IMR-90 (cell line): ENCODE measurements at regions not wholly inside any gene's neighbourhood (a gene's known extent, or its start where the extent isn't known, plus 50 kb on each side); places are given as distances from the start of the nearest gene placed in this dataset.

ENCODE experiments used
- ATAC-seq: fragments of 200-7000 bp; cut with Tn5 transposase; 2 replicates; pipeline ENCODE4 v1.9.1; 2020; ENCODE audit warnings: low read depth, mild to moderate bottlenecking, moderate library complexity
- BruUV-seq: library from RNA; stranded (reverse); fragments of 400-500 nt; replicated peaks from 2 replicates; lab custom pipeline; 2021; lab: Mats Ljungman, UMichigan
- CTCF ChIA-PET: fragments of 300-600 bp; formaldehyde crosslinking; extraction: SDS; loops from one replicate; lab custom pipeline; 2021; ENCODE audit warnings: antibody characterized with exemption; lab: Yijun Ruan, JAX
- POLR2A ChIA-PET: fragments of 300-600 bp; sonication (Branson Sonifier 250); formaldehyde crosslinking; loops from one replicate; lab custom pipeline; 2022; ENCODE audit warnings: antibody characterized with exemption; ENCODE audit not compliant: unreplicated experiment; lab: Charles Lee
- DNase-seq: peaks from one replicate; pipeline ENCODE4 v3.0.0; 2013
- H2AFZ ChIP-seq: replicated peaks from 2 replicates; pipeline ENCODE3; 2013; ENCODE audit warnings: low read length, mild to moderate bottlenecking; ENCODE audit not compliant: poor library complexity
- H2AK5ac ChIP-seq: 2 replicates; pipeline ENCODE4 v1.6.1; 2013; ENCODE audit warnings: low read depth, low read length, inconsistent platforms
- H2AK9ac ChIP-seq: replicated peaks from 2 replicates; pipeline ENCODE3; 2013; ENCODE audit warnings: mild to moderate bottlenecking, low read depth, low read length, moderate library complexity; ENCODE audit not compliant: poor library complexity
- H2BK120ac ChIP-seq: 2 replicates; pipeline ENCODE4 v1.6.1; 2013; ENCODE audit warnings: low read depth, low read length, inconsistent platforms
- H2BK15ac ChIP-seq: 3 replicates; pipeline ENCODE4 v1.6.1; 2013; ENCODE audit warnings: low read depth, low read length, inconsistent platforms
- H2BK20ac ChIP-seq: 2 replicates; pipeline ENCODE4 v1.6.1; 2013; ENCODE audit warnings: low read depth, mild to moderate bottlenecking, inconsistent platforms, low read length, moderate library complexity
- H2BK5ac ChIP-seq: 2 replicates; pipeline ENCODE4 v1.6.1; 2013; ENCODE audit warnings: mild to moderate bottlenecking, low read depth, low read length, inconsistent platforms; ENCODE audit not compliant: poor library complexity, severe bottlenecking
- H3K14ac ChIP-seq: replicated peaks from 2 replicates; pipeline ENCODE4 v1.6.1; 2013; ENCODE audit warnings: low read depth, low read length, inconsistent platforms
- H3K18ac ChIP-seq: 2 replicates; pipeline ENCODE4 v1.6.1; 2013; ENCODE audit warnings: low read depth, low read length, control low read depth
- H3K23ac ChIP-seq: 2 replicates; pipeline ENCODE4 v1.6.1; 2013; ENCODE audit warnings: low read depth, low read length, inconsistent platforms
- H3K27ac ChIP-seq: 2 replicates; pipeline ENCODE4 v1.5.1; 2013; ENCODE audit warnings: mild to moderate bottlenecking, control low read depth, low read length; ENCODE audit not compliant: insufficient read depth
- H3K27me3 ChIP-seq: 2 replicates; pipeline ENCODE4 v1.6.1; 2013; ENCODE audit warnings: low read length; ENCODE audit not compliant: control insufficient read depth, insufficient read depth
- H3K36me3 ChIP-seq: 2 replicates; pipeline ENCODE4 v1.6.1; 2013; ENCODE audit warnings: low read length, mixed read lengths; ENCODE audit not compliant: control insufficient read depth, insufficient read depth
- H3K4ac ChIP-seq: 2 replicates; pipeline ENCODE4 v1.6.1; 2013; ENCODE audit warnings: low read depth, low read length, inconsistent platforms
- H3K4me1 ChIP-seq: 2 replicates; pipeline ENCODE4 v1.6.1; 2013; ENCODE audit warnings: low read length, mixed read lengths; ENCODE audit not compliant: control insufficient read depth, insufficient read depth
- H3K4me2 ChIP-seq: 2 replicates; pipeline ENCODE4 v1.6.1; 2013; ENCODE audit warnings: low read depth, mild to moderate bottlenecking, control low read depth, low read length, moderate library complexity
- H3K4me3 ChIP-seq: 2 replicates; pipeline ENCODE4 v1.5.1; 2013; ENCODE audit warnings: low read depth, mild to moderate bottlenecking, control low read depth, low read length, moderate library complexity; ENCODE audit not compliant: insufficient read depth
- H3K56ac ChIP-seq: 2 replicates; pipeline ENCODE4 v1.6.1; 2013; ENCODE audit warnings: low read length, inconsistent platforms; ENCODE audit not compliant: insufficient read depth; ENCODE audit errors: extremely low read depth
- H3K79me1 ChIP-seq, 2 experiments: 2 replicates each; pipeline ENCODE4 v1.6.1; 2013; ENCODE audit warnings: low read length in 2 of 2, inconsistent platforms in 1 of 2, low read depth in 1 of 2
- H3K9ac ChIP-seq: 2 replicates; pipeline ENCODE4 v1.6.1; 2013; ENCODE audit warnings: low read depth, low read length, control low read depth
- H3K9me1 ChIP-seq: 2 replicates; pipeline ENCODE4 v1.6.1; 2013; ENCODE audit warnings: low read length, inconsistent platforms; ENCODE audit not compliant: insufficient read depth
- H3K9me3 ChIP-seq: 2 replicates; pipeline ENCODE4 v1.6.1; 2013; ENCODE audit warnings: low read length; ENCODE audit not compliant: control insufficient read depth, insufficient read depth
- H4K20me1 ChIP-seq: 2 replicates; pipeline ENCODE4 v1.6.1; 2013; ENCODE audit warnings: low read length, inconsistent platforms; ENCODE audit not compliant: insufficient read depth
- H4K5ac ChIP-seq: 2 replicates; pipeline ENCODE4 v1.6.1; 2013; ENCODE audit warnings: mild to moderate bottlenecking, low read depth, low read length, control low read depth
- H4K8ac ChIP-seq, 2 experiments: 2 replicates each; pipeline ENCODE4 v1.6.1; 2013; ENCODE audit warnings: low read depth in 2 of 2, low read length in 2 of 2, control low read depth in 1 of 2, inconsistent platforms in 1 of 2
- H4K91ac ChIP-seq: 2 replicates; pipeline ENCODE4 v1.6.1; 2013; ENCODE audit warnings: low read depth, low read length, inconsistent platforms; ENCODE audit not compliant: insufficient read depth
- MXI1 ChIP-seq: IDR thresholded peaks from 2 replicates; pipeline ENCODE4 v1.6.1; 2012; ENCODE audit warnings: low read depth, mild to moderate bottlenecking, low read length, moderate library complexity, borderline replicate concordance
- NFE2L2 ChIP-seq: fragments of 150-350 bp; IDR thresholded peaks from 2 replicates; pipeline ENCODE4 v1.6.1; 2016; ENCODE audit warnings: low read depth, mild to moderate bottlenecking, low read length
- RAD21 ChIP-seq: IDR thresholded peaks from 2 replicates; pipeline ENCODE4 v1.6.1; 2012; ENCODE audit warnings: low read length, improper control_type of control experiment
- RFX5 ChIP-seq: IDR thresholded peaks from 2 replicates; pipeline ENCODE4 v1.8.0; 2012; ENCODE audit warnings: low read depth, mild to moderate bottlenecking, low read length, moderate library complexity
- WGBS, 2 experiments: methylation state at CpG; one replicate each; pipeline versions ENCODE4 v1.1.5 to v1.1.7; 2013; ENCODE audit warnings: missing lambda C conversion rate in 2 of 2; ENCODE audit not compliant: insufficient read length in 1 of 2; ENCODE audit errors: extremely low coverage in 2 of 2; 5-methylcytosine and 5-hydroxymethylcytosine counted together
- dilution Hi-C: fragments of 300-500 bp; cut with HindIII; formaldehyde crosslinking; loops from one replicate; pipeline ENCODE4 v1.14.3; 2018; ENCODE audit warnings: low sequenced_read_pairs; ENCODE audit not compliant: unreplicated experiment
- in situ Hi-C: fragments of 300-500 bp; cut with MboI; formaldehyde crosslinking; loops from 3 replicates; pipeline ENCODE4 v1.14.3; 2019; ENCODE audit warnings: low sequenced_read_pairs, inconsistent platforms, mixed read lengths
- intact Hi-C: fragments of 100-400 bp; cut with micrococcal nuclease; formaldehyde crosslinking; loops from 2 replicates; pipeline ENCODE4 v1.10.0; 2022
- TF ChIP-seq, protein P1 (sequence below): fragments of 150-350 bp; IDR thresholded peaks from 2 replicates; pipeline ENCODE4 v1.6.1; 2016; ENCODE audit warnings: low read depth, mild to moderate bottlenecking, low read length, moderate library complexity, borderline replicate concordance
- TF ChIP-seq, protein P2 (sequence below): fragments of 150-350 bp; IDR thresholded peaks from 2 replicates; pipeline ENCODE4 v1.6.1; 2017; ENCODE audit warnings: mild to moderate bottlenecking, antibody characterized with exemption, low read length, low read depth

DNA sequence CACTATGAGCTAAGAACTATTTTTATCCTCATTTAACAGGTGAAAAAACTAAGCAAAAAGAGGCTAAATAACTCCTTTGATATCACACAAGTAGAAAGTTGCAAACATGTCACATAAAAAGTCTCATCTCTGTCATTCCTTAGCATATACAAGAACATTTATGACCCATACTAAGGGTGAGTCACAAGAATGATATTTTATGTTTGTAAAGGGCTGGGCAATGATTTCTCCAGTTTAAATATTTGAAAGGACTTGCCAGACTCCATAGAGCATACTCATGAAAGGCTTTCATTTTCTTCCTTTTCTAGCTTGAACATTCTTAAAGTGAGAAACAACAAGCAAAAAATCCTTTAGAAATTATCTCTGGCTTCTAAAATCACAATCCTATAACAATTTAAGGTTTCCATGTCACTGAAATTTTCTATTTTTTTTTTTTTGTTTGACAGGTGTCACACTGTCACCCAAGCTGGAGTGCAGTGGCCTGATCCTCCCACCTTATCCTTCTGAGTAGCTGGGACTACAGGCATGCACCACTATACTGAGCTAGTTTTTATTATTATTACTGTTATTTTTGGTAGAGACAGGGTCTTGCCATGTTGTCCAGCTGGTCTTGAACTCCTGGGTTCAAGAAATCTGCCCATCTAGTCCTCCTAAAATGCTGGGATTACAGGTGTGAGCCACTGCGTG, 338.0 kb upstream of the KHDRBS2 start:
- H4K20me1 ChIP-seq = no peaks in the 10 kb centered on the region
- H3K18ac ChIP-seq = no peak overlapping the region
- H3K9me3 ChIP-seq = no peaks in the 10 kb centered on the region
- H4K8ac ChIP-seq = no peak overlapping the region
- dilution Hi-C loops = no loop called here
- DNase-seq (no peak), ATAC-seq (no peak)
- H2BK120ac ChIP-seq = no peak overlapping the region
- H3K4me3 ChIP-seq = no peak overlapping the region
- no peak overlapping the region for H2BK20ac ChIP-seq
- intact Hi-C loops = no loop called here
- CTCF ChIA-PET = interaction anchor here (0.7 kb wide), 2 partner anchors 53 to 442 kb away, joined by 4 read pairs; no protein-coding TSS in a partner anchor
- H2BK5ac ChIP-seq = no peak overlapping the region
- no peak overlapping the region for H2AFZ ChIP-seq
- no peaks in the 10 kb centered on the region for H3K36me3 ChIP-seq
- no peak overlapping the region for H4K91ac ChIP-seq
- H3K14ac ChIP-seq = no peak overlapping the region
- no peak overlapping the region for H3K4me2 ChIP-seq
- H3K56ac ChIP-seq = no peak overlapping the region
- TF ChIP-seq, protein P1, sequence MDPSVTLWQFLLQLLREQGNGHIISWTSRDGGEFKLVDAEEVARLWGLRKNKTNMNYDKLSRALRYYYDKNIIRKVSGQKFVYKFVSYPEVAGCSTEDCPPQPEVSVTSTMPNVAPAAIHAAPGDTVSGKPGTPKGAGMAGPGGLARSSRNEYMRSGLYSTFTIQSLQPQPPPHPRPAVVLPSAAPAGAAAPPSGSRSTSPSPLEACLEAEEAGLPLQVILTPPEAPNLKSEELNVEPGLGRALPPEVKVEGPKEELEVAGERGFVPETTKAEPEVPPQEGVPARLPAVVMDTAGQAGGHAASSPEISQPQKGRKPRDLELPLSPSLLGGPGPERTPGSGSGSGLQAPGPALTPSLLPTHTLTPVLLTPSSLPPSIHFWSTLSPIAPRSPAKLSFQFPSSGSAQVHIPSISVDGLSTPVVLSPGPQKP = no peak
- TF ChIP-seq, protein P2, sequence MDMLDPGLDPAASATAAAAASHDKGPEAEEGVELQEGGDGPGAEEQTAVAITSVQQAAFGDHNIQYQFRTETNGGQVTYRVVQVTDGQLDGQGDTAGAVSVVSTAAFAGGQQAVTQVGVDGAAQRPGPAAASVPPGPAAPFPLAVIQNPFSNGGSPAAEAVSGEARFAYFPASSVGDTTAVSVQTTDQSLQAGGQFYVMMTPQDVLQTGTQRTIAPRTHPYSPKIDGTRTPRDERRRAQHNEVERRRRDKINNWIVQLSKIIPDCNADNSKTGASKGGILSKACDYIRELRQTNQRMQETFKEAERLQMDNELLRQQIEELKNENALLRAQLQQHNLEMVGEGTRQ = no peak
- no peak for TF ChIP-seq NFE2L2
- TF ChIP-seq RFX5 = no peak
- no peak for TF ChIP-seq MXI1
- no peak for TF ChIP-seq RAD21
- no CpG with 5 or more reads among the region's 1 CpG for WGBS, 2 experiments
- no peak overlapping the region for H2BK15ac ChIP-seq
- H4K5ac ChIP-seq = no peak overlapping the region
- no peak overlapping the region for H2AK5ac ChIP-seq
- in situ Hi-C loops = no loop called here
- no TSS peak for BruUV-seq
- H3K9ac ChIP-seq = no peak overlapping the region
- no peak overlapping the region for H3K4ac ChIP-seq
- no peak overlapping the region for H2AK9ac ChIP-seq
- no peaks in the 10 kb centered on the region for H3K4me1 ChIP-seq
- no peaks in the 10 kb centered on the region for H3K9me1 ChIP-seq
- H3K79me1 ChIP-seq = no peaks in the 10 kb centered on the region
- no peak overlapping the region for H3K23ac ChIP-seq
- POLR2A ChIA-PET = no interaction called here
- no peaks in the 10 kb centered on the region for H3K27me3 ChIP-seq
- no peak overlapping the region for H3K27ac ChIP-seq
